SK-N-SH treated with all-trans-retinoic acid at 6 μM for 48 hours (cell line): ENCODE measurements at regions not wholly inside any gene's neighbourhood (a gene's known extent, or its start where the extent isn't known, plus 50 kb on each side); places are given as distances from the start of the nearest gene placed in this dataset.

Source experiments
- RARB ChIP-seq: fragments of 250-450 bp; sonication (Bioruptor Pico); IDR thresholded peaks from 2 replicates; pipeline ENCODE4 v1.8.0; 2021; ENCODE audit warnings: mild to moderate bottlenecking, moderate library complexity
- ZNF565 ChIP-seq: fragments of 450-650 bp; formaldehyde crosslinking; conservative IDR thresholded peaks from 2 replicates; pipeline ENCODE4 v1.5.0; 2020; ENCODE audit warnings: low read depth, mild to moderate bottlenecking, moderate library complexity
- TF ChIP-seq, protein P1 (sequence below): fragments of 250-450 bp; sonication (Bioruptor Pico); IDR thresholded peaks from 2 replicates; pipeline ENCODE4 v1.8.0; 2020; ENCODE audit warnings: mild to moderate bottlenecking, moderate library complexity, borderline replicate concordance

- TF ChIP-seq, protein P1, sequence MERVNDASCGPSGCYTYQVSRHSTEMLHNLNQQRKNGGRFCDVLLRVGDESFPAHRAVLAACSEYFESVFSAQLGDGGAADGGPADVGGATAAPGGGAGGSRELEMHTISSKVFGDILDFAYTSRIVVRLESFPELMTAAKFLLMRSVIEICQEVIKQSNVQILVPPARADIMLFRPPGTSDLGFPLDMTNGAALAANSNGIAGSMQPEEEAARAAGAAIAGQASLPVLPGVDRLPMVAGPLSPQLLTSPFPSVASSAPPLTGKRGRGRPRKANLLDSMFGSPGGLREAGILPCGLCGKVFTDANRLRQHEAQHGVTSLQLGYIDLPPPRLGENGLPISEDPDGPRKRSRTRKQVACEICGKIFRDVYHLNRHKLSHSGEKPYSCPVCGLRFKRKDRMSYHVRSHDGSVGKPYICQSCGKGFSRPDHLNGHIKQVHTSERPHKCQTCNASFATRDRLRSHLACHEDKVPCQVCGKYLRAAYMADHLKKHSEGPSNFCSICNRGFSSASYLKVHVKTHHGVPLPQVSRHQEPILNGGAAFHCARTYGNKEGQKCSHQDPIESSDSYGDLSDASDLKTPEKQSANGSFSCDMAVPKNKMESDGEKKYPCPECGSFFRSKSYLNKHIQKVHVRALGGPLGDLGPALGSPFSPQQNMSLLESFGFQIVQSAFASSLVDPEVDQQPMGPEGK (CRISPR knock-in tag): no peak
- no peak for TF ChIP-seq ZNF565 (CRISPR knock-in tag)
- TF ChIP-seq RARB (CRISPR knock-in tag): no peak
These were observed 534.7 kb upstream of the RAB6C start for GRCh38 chr2:129444751-129445150.
